Stimulated activated CD4-positive, alpha-beta T cell treated with anti-CD3 and anti-CD28 coated beads, Interleukin-1b, Interleukin-23, amount 100 ng/mL, for 24 hours (primary cell): ENCODE measurements at regions not wholly inside any gene's neighbourhood (a gene's known extent, or its start where the extent isn't known, plus 50 kb on each side); places are given as distances from the start of the nearest gene placed in this dataset.

Experiments used
- DNase-seq, 4 experiments: peaks; one replicate each; pipeline ENCODE4 v3.0.0-alpha.2; 2020; ENCODE audit warnings: low read depth in 4 of 4, low spot score in 1 of 4

- DNase-seq: no peak
Measured at GRCh38 chr11:11081288-11081687, 223.4 kb upstream of the ZBED5 start.

GRCh38 chr11:11078344-11079086 is 220.7 kb upstream of the ZBED5 start:
- no peak for DNase-seq

GRCh38 chr11:11077898-11078297 is 220.0 kb upstream of the ZBED5 start:
- DNase-seq: no peak

- DNase-seq: no peak
Measured at GRCh38 chr11:11076879-11077278, 219.0 kb upstream of the ZBED5 start.

- DNase-seq: no peak
Measured at GRCh38 chr11:11076276-11076675, 218.4 kb upstream of the ZBED5 start.

- no peak for DNase-seq
Measured at GRCh38 chr11:11075515-11076171, 217.8 kb upstream of the ZBED5 start.

GRCh38 chr11:11074686-11075335 is 217.0 kb upstream of the ZBED5 start:
- no peak for DNase-seq

- DNase-seq: no peak
Measured at GRCh38 chr11:11073996-11074395, 216.1 kb upstream of the ZBED5 start.

GRCh38 chr11:11072067-11072466 is 214.2 kb upstream of the ZBED5 start:
- DNase-seq: no peak

- DNase-seq: no peak
Measured at GRCh38 chr11:11071486-11071885, 213.6 kb upstream of the ZBED5 start.

GRCh38 chr11:11070976-11071375 is 213.1 kb upstream of the ZBED5 start:
- no peak for DNase-seq

GRCh38 chr11:11069841-11070835 is 212.3 kb upstream of the ZBED5 start:
- no peak for DNase-seq

GRCh38 chr11:11068113-11068512 is 210.3 kb upstream of the ZBED5 start:
- DNase-seq: no peak

- DNase-seq: no peak
Measured at GRCh38 chr11:11065396-11065795, 207.5 kb upstream of the ZBED5 start.

- DNase-seq: no peak
Measured at GRCh38 chr11:11057472-11057854, 199.6 kb upstream of the ZBED5 start.

- DNase-seq: no peak
Measured at GRCh38 chr11:11056749-11057471, 199.1 kb upstream of the ZBED5 start.

GRCh38 chr11:11056316-11056715 is 198.5 kb upstream of the ZBED5 start:
- DNase-seq: no peak

- no peak for DNase-seq
Measured at GRCh38 chr11:11047851-11048610, 190.2 kb upstream of the ZBED5 start.

GRCh38 chr11:11046781-11047180 is 188.9 kb upstream of the ZBED5 start:
- DNase-seq: no peak
